Retinal pigment epithelial cell (primary cell): ENCODE measurements at regions not wholly inside any gene's neighbourhood (a gene's known extent, or its start where the extent isn't known, plus 50 kb on each side); places are given as distances from the start of the nearest gene placed in this dataset.

ENCODE experiments used
- DNase-seq: peaks from one replicate; pipeline ENCODE4 v3.0.0-alpha.2; 2010; ENCODE audit warnings: low read depth
- H3K4me3 ChIP-seq: 2 replicates; pipeline ENCODE4 v1.5.1; 2011; ENCODE audit warnings: mild to moderate bottlenecking, low read length, control low read depth, moderate library complexity
- CTCF ChIP-seq: conservative IDR thresholded peaks from 2 replicates; pipeline ENCODE4 v1.5.1; 2011; ENCODE audit warnings: low read depth, low read length, control low read depth, inconsistent platforms

- TF ChIP-seq CTCF: no peak
- no peak overlapping the region for H3K4me3 ChIP-seq
- peak; percentile 13 for DNase-seq
Measured at GRCh38 chr6:126267626-126268025, 72.3 kb upstream of the CENPW start.

- DNase-seq: no peak
- no peak for TF ChIP-seq CTCF
- H3K4me3 ChIP-seq: no peak overlapping the region
Measured at GRCh38 chr6:126268092-126268491, 71.8 kb upstream of the CENPW start.

- no peak for TF ChIP-seq CTCF
- DNase-seq: no peak
- no peak overlapping the region for H3K4me3 ChIP-seq
Measured at GRCh38 chr6:126280287-126280686, 59.6 kb upstream of the CENPW start.

- TF ChIP-seq CTCF: no peak
- no peak for DNase-seq
Measured at GRCh38 chr6:126285871-126286365, 54.0 kb upstream of the CENPW start.

More at GRCh38 chr6:126285871-126286365, 54.0 kb upstream of the CENPW start:
- no peak overlapping the region for H3K4me3 ChIP-seq
